ENCODE measurements at regions not wholly inside any gene's neighbourhood (a gene's known extent, or its start where the extent isn't known, plus 50 kb on each side); places are given as distances from the start of the nearest gene placed in this dataset.
"Not testable (repeated sequence)": the region's sequence is repeated elsewhere in the genome, so short reads cannot be mapped to it uniquely, and the experiment has no call there.

DNA sequence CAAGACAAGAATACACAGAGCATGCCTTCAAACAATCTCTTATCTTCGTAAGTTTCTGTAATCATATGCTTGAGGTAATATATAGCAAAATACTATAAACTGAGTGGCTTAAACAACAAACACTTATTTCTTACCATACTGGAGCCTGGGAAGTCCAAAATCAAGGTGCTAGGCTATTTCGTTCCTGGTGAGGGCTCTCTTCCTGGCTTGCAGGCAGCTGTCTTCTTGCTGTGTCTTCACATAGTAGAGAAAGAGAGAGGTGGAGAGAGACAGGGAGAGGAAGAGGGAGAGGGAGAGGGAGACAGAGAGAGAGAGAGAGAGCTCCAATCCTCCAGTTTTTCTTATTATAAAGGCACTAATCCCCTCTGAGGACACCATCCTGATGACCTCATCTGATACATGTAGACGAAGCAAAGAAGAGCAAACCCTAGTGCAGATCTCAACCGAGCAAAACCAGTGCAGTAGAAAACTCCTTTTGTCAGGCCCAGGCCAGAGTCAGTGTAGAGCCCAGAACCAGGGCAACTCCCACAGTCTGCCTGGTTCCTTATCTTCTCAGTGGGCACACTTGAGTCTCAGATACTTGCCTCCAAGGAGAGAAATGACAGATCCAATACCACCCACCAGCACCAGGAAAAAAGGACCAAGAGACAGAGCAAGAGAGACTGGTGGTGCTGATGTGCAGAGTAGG lies 297.1 kb upstream of the NCAM1 start:
- no peak overlapping the region for H3K4me3 ChIP-seq
- H3K9me3 ChIP-seq = no peaks in the 10 kb centered on the region
- H3K36me3 ChIP-seq = no peaks in the 10 kb centered on the region
- no peaks in the 10 kb centered on the region for H3K4me1 ChIP-seq
- intact Hi-C loops (cut with DNase I) = no loop called here
- no peaks in the 10 kb centered on the region for H3K27me3 ChIP-seq
- no peak overlapping the region for H3K27ac ChIP-seq
- no peak for DNase-seq (ENCODE audit: extremely low spot score in 2 of 2)
- TF ChIP-seq, protein P1, sequence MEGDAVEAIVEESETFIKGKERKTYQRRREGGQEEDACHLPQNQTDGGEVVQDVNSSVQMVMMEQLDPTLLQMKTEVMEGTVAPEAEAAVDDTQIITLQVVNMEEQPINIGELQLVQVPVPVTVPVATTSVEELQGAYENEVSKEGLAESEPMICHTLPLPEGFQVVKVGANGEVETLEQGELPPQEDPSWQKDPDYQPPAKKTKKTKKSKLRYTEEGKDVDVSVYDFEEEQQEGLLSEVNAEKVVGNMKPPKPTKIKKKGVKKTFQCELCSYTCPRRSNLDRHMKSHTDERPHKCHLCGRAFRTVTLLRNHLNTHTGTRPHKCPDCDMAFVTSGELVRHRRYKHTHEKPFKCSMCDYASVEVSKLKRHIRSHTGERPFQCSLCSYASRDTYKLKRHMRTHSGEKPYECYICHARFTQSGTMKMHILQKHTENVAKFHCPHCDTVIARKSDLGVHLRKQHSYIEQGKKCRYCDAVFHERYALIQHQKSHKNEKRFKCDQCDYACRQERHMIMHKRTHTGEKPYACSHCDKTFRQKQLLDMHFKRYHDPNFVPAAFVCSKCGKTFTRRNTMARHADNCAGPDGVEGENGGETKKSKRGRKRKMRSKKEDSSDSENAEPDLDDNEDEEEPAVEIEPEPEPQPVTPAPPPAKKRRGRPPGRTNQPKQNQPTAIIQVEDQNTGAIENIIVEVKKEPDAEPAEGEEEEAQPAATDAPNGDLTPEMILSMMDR (IDR thresholded peaks at IDR 0.05) = no peak
- TF ChIP-seq POLR2AphosphoS5 (IDR thresholded peaks at IDR 0.05; ENCODE audit: insufficient read depth in 1 of 2, low read depth in 1 of 2) = no peak
- no peak for TF ChIP-seq POLR2A (IDR thresholded peaks at IDR 0.05)

DNA sequence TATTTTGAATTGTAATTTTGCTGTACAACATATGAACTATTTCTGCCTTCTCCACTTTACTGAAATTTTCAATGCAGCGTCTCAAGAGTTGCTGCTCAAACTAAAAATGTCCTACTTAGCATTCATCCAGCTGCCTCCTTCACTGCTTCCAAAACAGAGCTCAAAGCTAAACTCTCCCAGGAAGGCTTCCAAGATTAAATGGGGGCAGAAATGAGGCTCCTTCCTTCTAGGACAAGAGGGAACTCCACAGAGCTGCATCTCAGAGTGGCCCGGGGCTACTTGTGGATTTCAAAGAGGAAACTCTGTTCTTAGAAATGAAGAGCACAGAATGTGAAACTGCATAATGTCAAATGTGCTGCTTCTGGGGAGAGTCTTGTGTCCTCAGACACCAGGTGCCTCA lies 295.9 kb upstream of the NCAM1 start:
- no peaks in the 10 kb centered on the region for H3K36me3 ChIP-seq

DNA sequence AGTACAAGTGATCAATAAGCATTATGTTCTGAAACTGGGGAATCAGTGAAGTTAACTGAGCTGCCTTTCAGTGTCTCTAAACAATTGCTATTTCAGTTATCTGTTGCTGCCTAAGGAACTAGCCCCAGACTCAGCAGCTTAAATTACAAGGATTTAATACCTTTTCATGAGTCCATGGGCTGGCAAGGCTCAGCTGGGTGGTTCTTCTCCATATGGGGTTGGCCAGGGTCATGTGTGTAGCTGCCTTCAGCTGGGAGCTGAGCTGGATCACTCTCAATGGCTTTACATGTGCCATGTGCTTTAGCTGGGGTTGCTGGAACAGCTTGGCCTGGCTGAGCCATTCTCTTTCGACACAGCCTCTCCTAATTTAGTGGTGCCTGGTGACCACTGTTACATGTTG lies 295.0 kb upstream of the NCAM1 start:
- no peak for TF ChIP-seq POLR2AphosphoS5 (IDR thresholded peaks at IDR 0.05; ENCODE audit: insufficient read depth in 1 of 2, low read depth in 1 of 2)
- TF ChIP-seq, protein P1 (IDR thresholded peaks at IDR 0.05) = no peak
- no peak for TF ChIP-seq POLR2A (IDR thresholded peaks at IDR 0.05)
- Histone ChIP-seq H3K4me1 (no peaks in the 10 kb centered on the region), H3K36me3 (no peaks in the 10 kb centered on the region), H3K9me3 (no peaks in the 10 kb centered on the region), H3K27me3 (no peaks in the 10 kb centered on the region), H3K27ac (no peak overlapping the region), H3K4me3 (no peak overlapping the region)
- intact Hi-C loops (cut with DNase I) = no loop called here
- no peak for DNase-seq (ENCODE audit: extremely low spot score in 2 of 2)

More for the DNA sequence above, 295.9 kb upstream of the NCAM1 start:
- Histone ChIP-seq H3K4me1 (no peaks in the 10 kb centered on the region), H3K9me3 (no peaks in the 10 kb centered on the region), H3K27ac (no peak overlapping the region), H3K4me3 (no peak overlapping the region), H3K27me3 (no peaks in the 10 kb centered on the region)
- no peak for DNase-seq (ENCODE audit: extremely low spot score in 2 of 2)
- intact Hi-C loops (cut with DNase I) = no loop called here
- no peak for TF ChIP-seq POLR2AphosphoS5 (IDR thresholded peaks at IDR 0.05; ENCODE audit: insufficient read depth in 1 of 2, low read depth in 1 of 2)
- TF ChIP-seq, protein P1 (IDR thresholded peaks at IDR 0.05) = no peak
- TF ChIP-seq POLR2A (IDR thresholded peaks at IDR 0.05) = no peak

DNA sequence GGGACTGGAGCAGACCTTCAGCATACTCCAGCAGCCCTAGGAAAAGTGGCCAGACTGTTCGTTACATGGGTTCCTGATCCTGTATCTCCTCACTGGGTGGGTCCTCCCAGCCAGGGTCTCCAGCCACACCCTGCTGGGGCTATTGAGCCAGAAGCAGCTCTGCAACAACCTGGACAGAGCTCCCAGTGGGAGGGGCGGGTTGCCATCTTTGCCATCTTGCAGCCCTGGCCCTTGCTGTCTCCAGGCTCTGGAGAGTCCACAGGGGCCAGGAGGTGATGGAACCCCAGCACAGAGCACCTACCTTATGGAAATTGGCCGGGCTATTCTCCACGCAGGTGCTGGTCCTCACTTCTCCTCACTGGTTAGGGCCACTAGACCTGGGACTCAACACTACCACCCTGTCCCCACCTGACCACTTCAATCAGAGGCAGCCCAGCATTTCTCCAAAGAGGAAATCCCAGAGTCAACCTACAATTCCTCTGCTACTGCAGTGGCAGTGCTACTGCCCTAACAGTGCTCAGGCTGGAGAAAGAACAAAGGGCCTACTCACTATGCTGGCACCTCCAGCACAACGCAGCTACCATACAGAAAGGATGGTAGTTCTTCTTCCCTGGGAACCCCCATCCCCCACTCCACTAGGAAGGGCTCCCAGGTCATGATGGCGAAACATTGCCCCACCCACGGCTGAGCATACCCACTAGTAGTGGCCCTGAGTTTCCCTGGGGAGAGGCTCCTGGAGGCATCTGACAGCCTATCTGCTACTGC lies 290.2 kb upstream of the NCAM1 start:
- TF ChIP-seq POLR2A (IDR thresholded peaks at IDR 0.05) (no peak), POLR2AphosphoS5 (IDR thresholded peaks at IDR 0.05; ENCODE audit: insufficient read depth in 1 of 2, low read depth in 1 of 2) (no peak)
- TF ChIP-seq, protein P1 (IDR thresholded peaks at IDR 0.05) = no peak
- intact Hi-C loops (cut with DNase I) = no loop called here
- Histone ChIP-seq H3K36me3 (no peaks in the 10 kb centered on the region), H3K4me3 (no peak overlapping the region), H3K27me3 (no peaks in the 10 kb centered on the region), H3K9me3 (no peaks in the 10 kb centered on the region), H3K27ac (no peak overlapping the region), H3K4me1 (no peaks in the 10 kb centered on the region)
- no peak for DNase-seq (ENCODE audit: extremely low spot score in 2 of 2)

DNA sequence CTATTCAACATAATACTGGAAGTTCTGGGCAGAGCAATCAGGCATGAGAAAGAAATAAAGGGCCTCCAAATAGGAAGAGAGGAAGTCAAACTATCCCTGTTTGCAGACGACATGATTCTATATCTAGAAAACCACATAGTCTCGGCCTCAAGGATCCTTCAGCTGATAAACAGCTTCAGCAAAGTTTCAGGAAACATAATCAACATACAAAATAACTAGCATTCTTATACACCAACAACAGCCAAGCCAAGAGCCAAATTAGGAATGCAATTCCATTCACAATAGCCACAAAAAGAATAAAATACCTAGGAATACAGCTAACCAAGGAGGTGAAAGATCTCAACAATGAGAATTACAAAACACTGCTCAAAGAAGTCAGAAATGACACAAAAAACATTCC lies 287.8 kb upstream of the NCAM1 start:
- H3K9me3 ChIP-seq; DNase-seq (ENCODE audit: extremely low spot score in 2 of 2); intact Hi-C loops (cut with DNase I); H3K36me3 ChIP-seq; H3K4me1 ChIP-seq; H3K27ac ChIP-seq; H3K4me3 ChIP-seq; H3K27me3 ChIP-seq: not testable (repeated sequence)

All from vagina (tissue), 2 donors.